GM12878 (cell line): ENCODE measurements at regions not wholly inside any gene's neighbourhood (a gene's known extent, or its start where the extent isn't known, plus 50 kb on each side); places are given as distances from the start of the nearest gene placed in this dataset.

Experiments used
- ATAC-seq: fragments of 200-7000 bp; cut with Tn5 transposase; 3 replicates; pipeline ENCODE4 v1.9.1; 2020; ENCODE audit warnings: mild to moderate bottlenecking, moderate library complexity
- BruUV-seq: library from RNA; stranded (reverse); fragments of 400-500 nt; replicated peaks from 2 replicates; lab custom pipeline; 2021; lab: Mats Ljungman, UMichigan
- CTCF ChIA-PET: fragments of 300-600 bp; sonication (Branson Sonifier 250); formaldehyde crosslinking; extraction: SDS; loops from one replicate; lab custom pipeline; 2021; ENCODE audit warnings: inconsistent platforms; lab: Yijun Ruan, JAX
- POLR2A ChIA-PET: fragments of 350-600 bp; formaldehyde crosslinking; extraction: SDS; loops from one replicate; lab custom pipeline; 2021; ENCODE audit warnings: inconsistent platforms; lab: Charles Lee
- RAD21 ChIA-PET: fragments of 300-600 bp; sonication (Branson Sonifier 250); formaldehyde crosslinking; loops from one replicate; lab custom pipeline; 2023; ENCODE audit warnings: antibody characterized with exemption; ENCODE audit not compliant: unreplicated experiment; lab: Charles Lee
- SMC1A ChIA-PET: fragments of 300-600 bp; sonication (Branson Sonifier 250); formaldehyde crosslinking; loops from one replicate; lab custom pipeline; 2023; ENCODE audit not compliant: unreplicated experiment, uncharacterized antibody; lab: Charles Lee
- DNase-seq: peaks from one replicate; pipeline ENCODE4 v3.0.0-alpha.2; 2011; ENCODE audit warnings: low read depth, low spot score
- FAIRE-seq: peaks from 3 replicates; lab custom pipeline; 2011; peaks lifted over from hg19 to GRCh38; lab: Jason Lieb, UNC
- H2AFZ ChIP-seq: 2 replicates; pipeline ENCODE4 v1.6.0; 2011; ENCODE audit warnings: low read depth, low read length, control low read depth; ENCODE audit not compliant: control insufficient read depth
- H3K27ac ChIP-seq: 2 replicates; pipeline ENCODE4 v1.5.1; 2011; ENCODE audit warnings: control low read depth; ENCODE audit not compliant: control insufficient read depth, insufficient read depth
- H3K27me3 ChIP-seq, 2 experiments: replicated peaks in 1 of 2; 2 replicates each; pipeline versions ENCODE4 v1.6.0 to v1.6.1; 2011; ENCODE audit warnings: low read length in 1 of 2; ENCODE audit not compliant: control insufficient read depth in 2 of 2, insufficient read depth in 2 of 2
- H3K36me3 ChIP-seq, 2 experiments: 2 replicates each; pipeline ENCODE4 v1.5.1; 2011; ENCODE audit warnings: low read length in 1 of 2; ENCODE audit not compliant: control insufficient read depth in 2 of 2, insufficient read depth in 2 of 2
- H3K4me1 ChIP-seq: 2 replicates; pipeline ENCODE4 v1.6.1; 2011; ENCODE audit warnings: mild to moderate bottlenecking, low read length, moderate library complexity, mixed read lengths; ENCODE audit not compliant: control insufficient read depth, insufficient read depth
- H3K4me2 ChIP-seq: 2 replicates; pipeline ENCODE4 v1.6.0; 2011; ENCODE audit warnings: control low read depth; ENCODE audit not compliant: control insufficient read depth, insufficient read depth
- H3K4me3 ChIP-seq: fragments of 200-600 bp; sonication (generic); 2 replicates; pipeline ENCODE4 v1.5.1; 2016
- H3K79me2 ChIP-seq: 2 replicates; pipeline ENCODE4 v1.6.0; 2011; ENCODE audit warnings: low read length; ENCODE audit not compliant: control insufficient read depth, insufficient read depth
- H3K9ac ChIP-seq: 2 replicates; pipeline ENCODE4 v1.8.0; 2011; ENCODE audit warnings: low read length, control low read depth, mixed read lengths; ENCODE audit not compliant: control insufficient read depth, insufficient read depth
- H3K9me3 ChIP-seq: replicated peaks from 3 replicates; pipeline ENCODE4 v1.5.1; 2011; ENCODE audit warnings: mild to moderate bottlenecking, low read length; ENCODE audit not compliant: control insufficient read depth, insufficient read depth
- H4K20me1 ChIP-seq: 2 replicates; pipeline ENCODE4 v1.6.0; 2011; ENCODE audit not compliant: control insufficient read depth, insufficient read depth
- CEBPB ChIP-seq, 2 experiments: fragments of 150-350 bp in 1 of 2; IDR thresholded peaks; 2 replicates each; pipeline ENCODE4 v1.6.1; 2012 to 2014; ENCODE audit warnings: low read depth in 2 of 2, low read length in 2 of 2, borderline replicate concordance in 1 of 2, inconsistent platforms in 1 of 2
- EED ChIP-seq: sonication (generic); IDR thresholded peaks from 2 replicates; pipeline ENCODE4 v1.6.1; 2016; ENCODE audit warnings: antibody characterized with exemption, low read depth
- SKIL ChIP-seq: fragments of 450-650 bp; IDR thresholded peaks from 2 replicates; pipeline ENCODE4 v1.6.1; 2017; ENCODE audit warnings: mild to moderate bottlenecking, low read depth, inconsistent platforms; ENCODE audit not compliant: poor library complexity, severe bottlenecking
- TCF12 ChIP-seq: IDR thresholded peaks from 2 replicates; pipeline ENCODE4 v1.6.1; 2011; ENCODE audit warnings: low read depth, mild to moderate bottlenecking, low read length
- WGBS: methylation state at CpG from one replicate; pipeline ENCODE4 v1.1.6; 2016; ENCODE audit warnings: low lambda C conversion rate; ENCODE audit not compliant: insufficient replicate concordance, insufficient coverage; ENCODE audit errors: missing lambda C conversion rate; 5-methylcytosine and 5-hydroxymethylcytosine counted together
- in situ Hi-C: fragments of 300-500 bp; cut with MboI; formaldehyde crosslinking; loops from 9 replicates; pipeline ENCODE4 v1.14.3; 2018; ENCODE audit warnings: mixed read lengths
- intact Hi-C: fragments of 100-400 bp; cut with micrococcal nuclease; formaldehyde crosslinking; loops from one replicate; pipeline ENCODE4 v1.14.2; 2022; ENCODE audit not compliant: unreplicated experiment
- TF ChIP-seq, protein P1 (sequence below): fragments of 450-650 bp; IDR thresholded peaks from 2 replicates; pipeline ENCODE4 v1.6.1; 2018; ENCODE audit warnings: borderline replicate concordance, mild to moderate bottlenecking; ENCODE audit not compliant: partially characterized antibody

DNA sequence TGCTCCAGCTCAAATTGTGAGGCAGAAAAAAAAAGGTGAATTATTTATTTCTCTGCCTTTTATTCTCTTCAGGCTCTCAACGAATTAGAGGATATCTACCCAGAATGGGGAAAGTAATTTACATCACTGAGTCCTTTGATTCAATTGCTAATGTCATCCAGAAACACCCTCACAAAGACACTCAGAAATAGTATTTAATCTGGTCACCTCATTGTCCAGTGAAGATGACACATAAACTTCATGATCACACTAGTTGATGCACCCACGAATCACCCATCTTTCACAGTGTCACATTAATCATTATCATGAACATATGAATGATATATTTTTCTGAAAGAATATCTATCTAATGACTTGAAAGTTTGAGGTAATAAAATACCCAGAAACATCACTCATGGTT, 868.5 kb downstream of the BRINP3 start:
- TF ChIP-seq, protein P1, sequence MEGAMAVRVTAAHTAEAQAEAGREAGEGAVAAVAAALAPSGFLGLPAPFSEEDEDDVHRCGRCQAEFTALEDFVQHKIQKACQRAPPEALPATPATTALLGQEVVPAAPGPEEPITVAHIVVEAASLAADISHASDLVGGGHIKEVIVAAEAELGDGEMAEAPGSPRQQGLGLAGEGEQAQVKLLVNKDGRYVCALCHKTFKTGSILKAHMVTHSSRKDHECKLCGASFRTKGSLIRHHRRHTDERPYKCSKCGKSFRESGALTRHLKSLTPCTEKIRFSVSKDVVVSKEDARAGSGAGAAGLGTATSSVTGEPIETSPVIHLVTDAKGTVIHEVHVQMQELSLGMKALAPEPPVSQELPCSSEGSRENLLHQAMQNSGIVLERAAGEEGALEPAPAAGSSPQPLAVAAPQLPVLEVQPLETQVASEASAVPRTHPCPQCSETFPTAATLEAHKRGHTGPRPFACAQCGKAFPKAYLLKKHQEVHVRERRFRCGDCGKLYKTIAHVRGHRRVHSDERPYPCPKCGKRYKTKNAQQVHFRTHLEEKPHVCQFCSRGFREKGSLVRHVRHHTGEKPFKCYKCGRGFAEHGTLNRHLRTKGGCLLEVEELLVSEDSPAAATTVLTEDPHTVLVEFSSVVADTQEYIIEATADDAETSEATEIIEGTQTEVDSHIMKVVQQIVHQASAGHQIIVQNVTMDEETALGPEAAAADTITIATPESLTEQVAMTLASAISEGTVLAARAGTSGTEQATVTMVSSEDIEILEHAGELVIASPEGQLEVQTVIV = no peak
- TF ChIP-seq TCF12 = no peak
- TF ChIP-seq SKIL = no peak
- no peak for TF ChIP-seq EED
- TF ChIP-seq CEBPB (IDR thresholded peaks at IDR 0.05; ENCODE audit: borderline replicate concordance in 1 of 2, low read depth in 2 of 2, low read length in 2 of 2) = no peak
- TF ChIP-seq, all 136 proteins: peak for 0
- H3K4me3 ChIP-seq = no peak overlapping the region
- no peaks in the 10 kb centered on the region for H3K27me3 ChIP-seq
- DNase-seq = no peak
- 15% methylated on average over 2 of the region's 2 CpGs for WGBS
- no peaks in the 10 kb centered on the region for H3K4me1 ChIP-seq
- intact Hi-C loops = no loop called here
- no peak overlapping the region for H3K4me2 ChIP-seq
- no peak overlapping the region for H3K9ac ChIP-seq
- H3K27ac ChIP-seq = no peak overlapping the region
- ChIA-PET SMC1A (no interaction called here), POLR2A (no interaction called here), CTCF (no interaction called here), RAD21 (no interaction called here)
- in situ Hi-C loops = no loop called here
- H2AFZ ChIP-seq = no peak overlapping the region
- H3K36me3 ChIP-seq = no peaks in the 10 kb centered on the region
- H3K79me2 ChIP-seq = no peaks in the 10 kb centered on the region
- no peak for FAIRE-seq
- no peaks in the 10 kb centered on the region for H4K20me1 ChIP-seq
- no peak for ATAC-seq
- H3K9me3 ChIP-seq = no peaks in the 10 kb centered on the region
- no TSS peak for BruUV-seq
